IPS-15b (cell line): ENCODE measurements at regions not wholly inside any gene's neighbourhood (a gene's known extent, or its start where the extent isn't known, plus 50 kb on each side); places are given as distances from the start of the nearest gene placed in this dataset.

Source experiments
- H3K27me3 ChIP-seq: one replicate; pipeline ENCODE4 v1.6.1; 2013; ENCODE audit warnings: low read length; ENCODE audit not compliant: control insufficient read depth, insufficient read depth
- H3K36me3 ChIP-seq: one replicate; pipeline ENCODE4 v1.6.1; 2013; ENCODE audit warnings: low read length; ENCODE audit not compliant: control insufficient read depth, insufficient read depth
- H3K4me1 ChIP-seq: one replicate; pipeline ENCODE4 v1.6.1; 2013; ENCODE audit warnings: mild to moderate bottlenecking, low read length; ENCODE audit not compliant: control insufficient read depth, insufficient read depth
- H3K4me3 ChIP-seq: one replicate; pipeline ENCODE4 v1.5.1; 2013; ENCODE audit warnings: low read depth, low read length
- H3K9ac ChIP-seq: one replicate; pipeline ENCODE4 v1.6.1; 2013; ENCODE audit warnings: low read depth, mild to moderate bottlenecking, low read length
- H3K9me3 ChIP-seq: one replicate; pipeline ENCODE4 v1.6.1; 2013; ENCODE audit warnings: mild to moderate bottlenecking, low read length; ENCODE audit not compliant: control insufficient read depth, insufficient read depth

- Histone ChIP-seq H3K9ac (no peak overlapping the region), H3K4me1 (peaks cover 5% of the 10 kb centered on the region), H3K36me3 (no peaks in the 10 kb centered on the region), H3K27me3 (peaks cover 2% of the 10 kb centered on the region), H3K9me3 (no peaks in the 10 kb centered on the region), H3K4me3 (no peak overlapping the region)
Observed at GRCh38 chr3:127408684-127409420, 121.0 kb upstream of the PRR20G start.

GRCh38 chr3:127408022-127408683, 120.3 kb upstream of the PRR20G start:
- H3K36me3 ChIP-seq: no peaks in the 10 kb centered on the region
- peaks cover 2% of the 10 kb centered on the region for H3K27me3 ChIP-seq

GRCh38 chr3:127407026-127407939, 119.4 kb upstream of the PRR20G start:
- no peaks in the 10 kb centered on the region for H3K36me3 ChIP-seq
- H3K9ac ChIP-seq: no peak overlapping the region
- no peaks in the 10 kb centered on the region for H3K27me3 ChIP-seq
- H3K4me3 ChIP-seq: no peak overlapping the region
- peaks cover 5% of the 10 kb centered on the region for H3K4me1 ChIP-seq
- no peaks in the 10 kb centered on the region for H3K9me3 ChIP-seq

More at GRCh38 chr3:127408022-127408683, 120.3 kb upstream of the PRR20G start:
- Histone ChIP-seq H3K4me3 (no peak overlapping the region), H3K4me1 (peaks cover 5% of the 10 kb centered on the region), H3K9ac (no peak overlapping the region), H3K9me3 (no peaks in the 10 kb centered on the region)

GRCh38 chr3:127406309-127407025, 118.6 kb upstream of the PRR20G start:
- Histone ChIP-seq H3K4me3 (no peak overlapping the region), H3K4me1 (peaks cover 6% of the 10 kb centered on the region), H3K9ac (no peak overlapping the region), H3K9me3 (no peaks in the 10 kb centered on the region), H3K36me3 (no peaks in the 10 kb centered on the region), H3K27me3 (no peaks in the 10 kb centered on the region)

GRCh38 chr3:127405791-127406190, 117.9 kb upstream of the PRR20G start:
- H3K4me3 ChIP-seq: no peak overlapping the region
- no peaks in the 10 kb centered on the region for H3K9me3 ChIP-seq
- no peaks in the 10 kb centered on the region for H3K36me3 ChIP-seq
- H3K4me1 ChIP-seq: peaks cover 4% of the 10 kb centered on the region
- H3K9ac ChIP-seq: no peak overlapping the region
- no peaks in the 10 kb centered on the region for H3K27me3 ChIP-seq

GRCh38 chr3:127405010-127405598, 117.3 kb upstream of the PRR20G start:
- H3K27me3 ChIP-seq: no peaks in the 10 kb centered on the region
- no peaks in the 10 kb centered on the region for H3K36me3 ChIP-seq
- H3K9ac ChIP-seq: no peak overlapping the region
- no peak overlapping the region for H3K4me3 ChIP-seq
- no peaks in the 10 kb centered on the region for H3K9me3 ChIP-seq
- peaks cover 2% of the 10 kb centered on the region for H3K4me1 ChIP-seq

- H3K4me1 ChIP-seq: peaks cover 2% of the 10 kb centered on the region
- H3K9me3 ChIP-seq: no peaks in the 10 kb centered on the region
- no peaks in the 10 kb centered on the region for H3K36me3 ChIP-seq
- H3K4me3 ChIP-seq: no peak overlapping the region
- H3K27me3 ChIP-seq: no peaks in the 10 kb centered on the region
- H3K9ac ChIP-seq: no peak overlapping the region
Observed at GRCh38 chr3:127404221-127405009, 116.6 kb upstream of the PRR20G start.

- H3K4me3 ChIP-seq: no peak overlapping the region
- H3K9ac ChIP-seq: no peak overlapping the region
- H3K27me3 ChIP-seq: no peaks in the 10 kb centered on the region
- H3K36me3 ChIP-seq: no peaks in the 10 kb centered on the region
- H3K9me3 ChIP-seq: no peaks in the 10 kb centered on the region
- H3K4me1 ChIP-seq: peaks cover 2% of the 10 kb centered on the region
Observed at GRCh38 chr3:127403795-127404194, 115.9 kb upstream of the PRR20G start.

GRCh38 chr3:127399154-127399553, 111.3 kb upstream of the PRR20G start:
- no peaks in the 10 kb centered on the region for H3K27me3 ChIP-seq
- no peak overlapping the region for H3K9ac ChIP-seq
- H3K4me3 ChIP-seq: no peak overlapping the region
- no peaks in the 10 kb centered on the region for H3K36me3 ChIP-seq
- H3K4me1 ChIP-seq: peaks cover 19% of the 10 kb centered on the region
- H3K9me3 ChIP-seq: no peaks in the 10 kb centered on the region

- Histone ChIP-seq H3K4me1 (peaks cover 19% of the 10 kb centered on the region), H3K27me3 (no peaks in the 10 kb centered on the region), H3K9me3 (no peaks in the 10 kb centered on the region), H3K4me3 (peak overlapping the region; percentile 16), H3K9ac (no peak overlapping the region), H3K36me3 (no peaks in the 10 kb centered on the region)
Observed at GRCh38 chr3:127396473-127396872, 108.6 kb upstream of the PRR20G start.
